ENCODE measurements at regions not wholly inside any gene's neighbourhood (a gene's known extent, or its start where the extent isn't known, plus 50 kb on each side); places are given as distances from the start of the nearest gene placed in this dataset.

GRCh38 chr3:66128623-66129022, 89.9 kb upstream of the MAGI1 start:
- DNase-seq: no peak

- DNase-seq: no peak
Measured at GRCh38 chr3:66121318-66121717, 82.6 kb upstream of the MAGI1 start.

DNA sequence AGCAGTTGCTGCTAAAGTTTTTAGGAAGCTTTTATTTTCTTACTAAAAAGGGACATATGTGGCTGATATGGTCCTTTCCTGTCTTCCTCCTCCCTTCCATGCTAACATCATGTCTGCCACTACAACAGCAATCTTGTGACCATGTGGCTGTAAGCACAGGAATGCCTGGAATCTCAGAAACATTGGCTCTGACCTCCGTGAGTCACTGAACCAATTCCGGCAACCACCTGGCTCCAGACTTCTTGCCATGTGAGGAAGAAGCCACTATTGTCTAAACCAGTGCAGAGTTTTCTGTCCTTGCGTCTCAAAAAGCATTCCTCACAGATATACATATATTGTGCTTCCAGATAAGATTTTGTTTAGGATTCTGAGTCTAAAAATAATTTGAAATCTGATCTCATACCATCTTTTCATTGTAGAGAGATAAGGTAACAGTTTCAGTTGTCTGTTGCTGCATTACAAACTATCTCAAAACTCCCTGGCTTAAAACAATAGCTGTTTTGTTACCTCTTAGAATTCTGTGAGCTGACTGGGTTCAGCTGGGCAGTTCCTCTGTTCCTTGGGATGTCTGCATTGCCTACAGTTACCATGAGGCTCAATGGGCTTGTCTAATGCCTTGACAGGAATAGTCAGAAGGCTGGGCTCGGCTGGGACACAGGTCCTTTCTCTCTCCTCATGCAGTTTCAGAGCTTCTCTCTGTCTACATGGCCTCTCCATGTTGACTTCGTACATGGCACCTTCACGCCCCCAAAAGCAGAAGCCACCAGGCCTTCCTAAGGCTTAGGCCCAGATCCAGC, 77.3 kb upstream of the MAGI1 start:
- DNase-seq: no peak

DNA sequence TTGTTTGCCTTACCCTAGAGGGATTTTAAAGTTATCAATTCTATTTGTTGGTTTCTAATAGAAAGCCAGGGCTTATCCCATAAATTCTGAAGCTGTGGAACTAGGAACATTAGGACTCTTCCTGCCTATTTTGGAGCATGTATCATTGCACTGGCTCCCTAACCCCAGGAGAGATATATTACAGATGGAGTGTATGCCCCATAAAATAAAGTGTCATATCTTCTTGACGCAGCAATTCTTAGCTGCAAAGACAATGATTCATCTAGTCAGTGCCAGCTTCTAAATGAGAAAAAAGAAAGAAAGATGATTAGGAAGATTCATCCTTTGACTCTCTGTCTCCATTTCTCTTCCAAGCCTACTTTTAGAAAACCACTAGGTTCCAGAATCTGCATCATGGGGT, 74.8 kb upstream of the MAGI1 start:
- DNase-seq: no peak

DNA sequence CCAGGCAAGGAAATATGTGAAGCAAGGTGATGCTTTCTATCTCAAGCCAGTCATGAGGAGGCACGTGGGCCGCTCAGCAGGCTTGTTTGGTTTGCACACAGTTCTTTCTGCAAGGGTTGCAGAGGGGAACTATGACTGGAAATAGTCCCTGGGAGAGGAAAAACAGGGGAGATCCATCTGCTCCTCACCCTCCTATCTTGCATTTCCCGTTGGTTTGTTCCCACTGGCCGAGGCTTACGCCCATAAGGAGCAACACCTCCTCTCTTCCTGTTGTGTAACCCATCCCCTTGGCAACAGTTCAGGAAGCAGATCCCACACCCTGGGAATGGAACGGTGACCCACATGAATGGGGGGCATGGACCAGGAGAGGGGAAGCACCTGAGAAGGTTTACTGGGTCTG, 72.1 kb upstream of the MAGI1 start:
- no peak for DNase-seq

- DNase-seq: no peak
Measured at GRCh38 chr3:66107855-66108254, 69.1 kb upstream of the MAGI1 start.

DNA sequence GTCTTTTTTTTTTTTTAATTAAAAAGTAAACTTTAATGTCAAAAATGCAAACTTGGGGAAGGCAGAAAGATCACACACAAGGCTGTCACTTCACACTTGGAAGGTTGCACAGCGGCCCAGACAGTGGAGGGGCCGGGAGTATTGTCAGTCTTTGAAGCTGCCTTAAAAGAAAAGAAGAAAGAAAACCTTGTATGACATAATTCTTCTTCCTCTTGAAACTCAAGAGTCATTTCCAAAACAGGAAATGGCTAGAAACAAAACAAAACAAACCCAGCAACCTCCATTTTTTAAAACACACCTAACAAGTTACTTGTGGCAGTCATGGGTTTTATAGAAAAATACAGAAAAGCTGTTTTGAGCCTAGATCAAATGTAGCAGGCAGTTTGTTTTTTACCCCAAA, 68.1 kb upstream of the MAGI1 start:
- DNase-seq: no peak

DNA sequence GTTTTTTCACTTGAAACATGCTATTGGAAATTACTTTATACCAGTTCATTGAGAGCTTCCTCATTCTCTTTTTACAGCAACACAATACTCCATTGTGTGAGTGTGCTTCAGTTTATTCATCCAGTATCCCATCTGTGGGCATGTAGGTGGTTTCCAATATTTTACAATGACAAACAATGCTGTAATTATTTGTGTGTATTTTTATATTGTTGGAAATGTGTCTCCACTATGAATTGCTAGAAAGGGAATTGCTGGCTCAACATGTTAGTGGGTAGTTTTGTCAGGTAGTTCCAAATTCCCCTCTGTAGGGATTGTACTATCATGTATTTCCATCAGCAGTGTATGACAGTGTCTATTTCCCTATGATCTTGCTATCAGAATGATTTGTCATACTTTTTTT, 65.8 kb upstream of the MAGI1 start:
- no peak for DNase-seq

- no peak for DNase-seq
Measured at GRCh38 chr3:66103729-66104128, 65.0 kb upstream of the MAGI1 start.

DNA sequence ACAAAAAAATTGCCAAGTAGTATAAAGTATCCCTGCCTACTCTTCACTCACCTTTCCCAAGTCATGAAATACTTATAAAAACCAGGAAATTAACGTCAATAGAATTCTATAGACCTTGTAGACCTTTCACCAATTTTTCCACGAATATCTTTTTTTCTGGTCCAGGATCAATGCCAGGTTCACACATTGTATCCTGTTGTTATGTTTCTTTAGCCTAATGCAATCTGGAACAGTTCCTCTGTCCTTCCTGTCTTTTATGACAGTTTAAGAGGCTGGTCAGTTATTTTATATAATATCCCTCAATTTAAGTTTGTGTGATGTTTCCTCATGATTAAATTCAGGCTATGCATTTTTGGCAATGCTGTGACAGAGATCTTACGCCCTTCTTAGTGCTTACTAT, 63.2 kb upstream of the MAGI1 start:
- DNase-seq: no peak

GRCh38 chr3:66099541-66100065, 60.9 kb upstream of the MAGI1 start:
- no peak for DNase-seq

- no peak for DNase-seq
Measured at GRCh38 chr3:66098436-66098835, 59.7 kb upstream of the MAGI1 start.

GRCh38 chr3:66097647-66098046, 58.9 kb upstream of the MAGI1 start:
- no peak for DNase-seq

GRCh38 chr3:66095295-66096001, 56.7 kb upstream of the MAGI1 start:
- no peak for DNase-seq

DNA sequence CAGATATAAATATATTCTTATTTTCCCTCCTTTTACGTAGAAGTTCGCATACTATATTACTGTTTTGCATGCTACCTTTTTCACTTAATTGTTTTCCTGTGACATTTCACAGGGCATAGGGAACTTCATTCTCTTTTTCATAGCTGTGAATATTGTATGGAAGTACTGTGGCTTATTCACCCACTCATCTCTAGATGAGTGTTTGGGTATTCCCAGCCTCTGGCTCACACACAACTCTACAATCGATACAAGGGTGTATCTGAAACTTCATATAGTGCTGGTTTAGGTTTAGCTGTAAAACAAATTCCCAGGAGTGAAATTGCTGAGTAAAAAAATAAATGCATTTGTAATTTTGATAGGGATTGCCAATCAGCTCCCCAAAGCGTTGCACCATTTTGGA, 55.3 kb upstream of the MAGI1 start:
- no peak for DNase-seq

GRCh38 chr3:66092175-66092995, 53.7 kb upstream of the MAGI1 start:
- no peak for DNase-seq
